ENCODE measurements at regions not wholly inside any gene's neighbourhood (a gene's known extent, or its start where the extent isn't known, plus 50 kb on each side); places are given as distances from the start of the nearest gene placed in this dataset.

GRCh38 chr2:51619961-51620360, 588.0 kb upstream of the NRXN1 start:
- H3K27ac ChIP-seq, result no peak overlapping the region
- H3K4me1 ChIP-seq, result no peaks in the 10 kb centered on the region
- no peak overlapping the region for H3K4me3 ChIP-seq (ENCODE audit: low read depth, low read length)
- no peaks in the 10 kb centered on the region for H3K79me2 ChIP-seq
- H3K27me3 ChIP-seq (ENCODE audit: control insufficient read depth, insufficient read depth, low read length), result no peaks in the 10 kb centered on the region
- no peak overlapping the region for H3K4me2 ChIP-seq (ENCODE audit: low read length)
- H2AFZ ChIP-seq, result no peak overlapping the region
- H3K9ac ChIP-seq, result no peak overlapping the region
- H3K9me3 ChIP-seq (ENCODE audit: control insufficient read depth, low read length), result no peaks in the 10 kb centered on the region
- no peaks in the 10 kb centered on the region for H3K36me3 ChIP-seq (ENCODE audit: control insufficient read depth, insufficient read depth, low read length)
- TF ChIP-seq CTCF (IDR thresholded peaks at IDR 0.05), result no peak

- Histone ChIP-seq H3K4me1 (no peaks in the 10 kb centered on the region), H2AFZ (no peak overlapping the region), H3K9me3 (ENCODE audit: control insufficient read depth, low read length) (no peaks in the 10 kb centered on the region), H3K79me2 (no peaks in the 10 kb centered on the region), H3K27me3 (ENCODE audit: control insufficient read depth, insufficient read depth, low read length) (no peaks in the 10 kb centered on the region), H3K27ac (no peak overlapping the region), H3K4me2 (ENCODE audit: low read length) (no peak overlapping the region), H3K9ac (no peak overlapping the region), H3K36me3 (ENCODE audit: control insufficient read depth, insufficient read depth, low read length) (no peaks in the 10 kb centered on the region), H3K4me3 (ENCODE audit: low read depth, low read length) (no peak overlapping the region)
- TF ChIP-seq CTCF (IDR thresholded peaks at IDR 0.05), result no peak
Observed at GRCh38 chr2:51612387-51612786, 580.5 kb upstream of the NRXN1 start.

- Histone ChIP-seq H3K4me2 (ENCODE audit: low read length) (no peak overlapping the region), H3K9ac (no peak overlapping the region), H2AFZ (no peak overlapping the region), H3K36me3 (ENCODE audit: control insufficient read depth, insufficient read depth, low read length) (no peaks in the 10 kb centered on the region), H3K27ac (no peak overlapping the region), H3K4me1 (no peaks in the 10 kb centered on the region), H3K27me3 (ENCODE audit: control insufficient read depth, insufficient read depth, low read length) (no peaks in the 10 kb centered on the region), H3K79me2 (no peaks in the 10 kb centered on the region), H3K9me3 (ENCODE audit: control insufficient read depth, low read length) (no peaks in the 10 kb centered on the region), H3K4me3 (ENCODE audit: low read depth, low read length) (no peak overlapping the region)
- TF ChIP-seq CTCF (IDR thresholded peaks at IDR 0.05), result no peak
Observed at GRCh38 chr2:51601706-51602105, 569.8 kb upstream of the NRXN1 start.

- H3K9me3 ChIP-seq (ENCODE audit: control insufficient read depth, low read length), result no peaks in the 10 kb centered on the region
- H3K9ac ChIP-seq, result no peak overlapping the region
- no peak for TF ChIP-seq CTCF (IDR thresholded peaks at IDR 0.05)
- H3K79me2 ChIP-seq, result no peaks in the 10 kb centered on the region
- H3K36me3 ChIP-seq (ENCODE audit: control insufficient read depth, insufficient read depth, low read length), result no peaks in the 10 kb centered on the region
- no peak overlapping the region for H3K27ac ChIP-seq
- H3K27me3 ChIP-seq (ENCODE audit: control insufficient read depth, insufficient read depth, low read length), result no peaks in the 10 kb centered on the region
- no peak overlapping the region for H3K4me2 ChIP-seq (ENCODE audit: low read length)
- H3K4me1 ChIP-seq, result no peaks in the 10 kb centered on the region
- no peak overlapping the region for H2AFZ ChIP-seq
- H3K4me3 ChIP-seq (ENCODE audit: low read depth, low read length), result no peak overlapping the region
Observed at GRCh38 chr2:51597086-51597485, 565.2 kb upstream of the NRXN1 start.

- Histone ChIP-seq H3K27me3 (ENCODE audit: control insufficient read depth, insufficient read depth, low read length) (no peaks in the 10 kb centered on the region), H3K4me3 (ENCODE audit: low read depth, low read length) (no peak overlapping the region), H3K4me1 (no peaks in the 10 kb centered on the region), H3K79me2 (no peaks in the 10 kb centered on the region), H3K27ac (no peak overlapping the region), H3K36me3 (ENCODE audit: control insufficient read depth, insufficient read depth, low read length) (no peaks in the 10 kb centered on the region), H3K9ac (no peak overlapping the region), H3K9me3 (ENCODE audit: control insufficient read depth, low read length) (no peaks in the 10 kb centered on the region), H2AFZ (no peak overlapping the region), H3K4me2 (ENCODE audit: low read length) (no peak overlapping the region)
- no peak for TF ChIP-seq CTCF (IDR thresholded peaks at IDR 0.05)
Observed at GRCh38 chr2:51595836-51596235, 563.9 kb upstream of the NRXN1 start.

Data from parathyroid adenoma (tissue), 2 donors.